Gastroesophageal sphincter (tissue), 4 donors: ENCODE measurements at regions not wholly inside any gene's neighbourhood (a gene's known extent, or its start where the extent isn't known, plus 50 kb on each side); places are given as distances from the start of the nearest gene placed in this dataset.
A peak's percentile ranks its signal among the peaks of the same experiment; 100 is the strongest.

Source experiments
- ATAC-seq: fragments of 150-250 bp; one replicate; pipeline ENCODE4 v1.9.1; 2016; ENCODE audit warnings: mild to moderate bottlenecking, moderate library complexity
- H3K27ac ChIP-seq, 4 donors: fragments of 200-600 bp; sonication (generic) in 3 of 4; 1 replicate in 3 of 4; 2 replicates in 1 of 4; pipeline ENCODE4 v1.5.1; 2016 to 2019
- H3K27me3 ChIP-seq: fragments of 200-600 bp; sonication (generic); one replicate; pipeline ENCODE4 v1.5.1; 2019
- H3K36me3 ChIP-seq, 2 donors: fragments of 200-600 bp; sonication (generic); one replicate each; pipeline ENCODE4 v1.5.1; 2019; ENCODE audit warnings: control low read depth in 1 of 2
- H3K4me1 ChIP-seq, 3 donors: fragments of 200-600 bp; sonication (generic); 1 replicate in 2 of 3; 2 replicates in 1 of 3; pipeline ENCODE4 v1.5.1; 2016 to 2019; ENCODE audit warnings: control low read depth in 2 of 3
- H3K4me3 ChIP-seq, 2 donors: fragments of 200-600 bp; sonication (generic); one replicate each; pipeline ENCODE4 v1.5.1; 2019; ENCODE audit warnings: mild to moderate bottlenecking in 1 of 2, moderate library complexity in 1 of 2
- H3K9me3 ChIP-seq, 3 donors: fragments of 200-600 bp; sonication (generic); one replicate each; pipeline ENCODE4 v1.5.1; 2017 to 2019; ENCODE audit warnings: control low read depth in 2 of 3
- EP300 ChIP-seq: sonication (generic); formaldehyde crosslinking; IDR thresholded peaks from one replicate; pipeline ENCODE4 v1.6.1; 2017; ENCODE audit warnings: antibody characterized with exemption, mild to moderate bottlenecking
- POLR2A ChIP-seq, 2 donors: fragments of 450-650 bp; IDR thresholded peaks; one replicate each; pipeline ENCODE4 v1.6.1; 2017; ENCODE audit warnings: antibody characterized with exemption in 2 of 2, mild to moderate bottlenecking in 2 of 2, moderate library complexity in 1 of 2
- POLR2AphosphoS5 ChIP-seq: sonication (generic); formaldehyde crosslinking; IDR thresholded peaks from one replicate; pipeline ENCODE4 v1.6.1; 2017; ENCODE audit warnings: antibody characterized with exemption
- WGBS, 2 donors: methylation state at CpG; one replicate each; pipeline ENCODE4 v1.1.5; 2018; ENCODE audit warnings: low coverage in 1 of 2; 5-methylcytosine and 5-hydroxymethylcytosine counted together
- TF ChIP-seq, protein P1 (sequence below), 4 experiments: fragments of 200-600 bp in 2 of 4; fragments of 450-650 bp in 2 of 4; sonication (generic) in 1 of 4; IDR thresholded peaks; one replicate each; pipeline ENCODE4 v1.5.1; 2017 to 2019; ENCODE audit warnings: antibody characterized with exemption in 4 of 4, mild to moderate bottlenecking in 2 of 4, moderate library complexity in 2 of 4

DNA sequence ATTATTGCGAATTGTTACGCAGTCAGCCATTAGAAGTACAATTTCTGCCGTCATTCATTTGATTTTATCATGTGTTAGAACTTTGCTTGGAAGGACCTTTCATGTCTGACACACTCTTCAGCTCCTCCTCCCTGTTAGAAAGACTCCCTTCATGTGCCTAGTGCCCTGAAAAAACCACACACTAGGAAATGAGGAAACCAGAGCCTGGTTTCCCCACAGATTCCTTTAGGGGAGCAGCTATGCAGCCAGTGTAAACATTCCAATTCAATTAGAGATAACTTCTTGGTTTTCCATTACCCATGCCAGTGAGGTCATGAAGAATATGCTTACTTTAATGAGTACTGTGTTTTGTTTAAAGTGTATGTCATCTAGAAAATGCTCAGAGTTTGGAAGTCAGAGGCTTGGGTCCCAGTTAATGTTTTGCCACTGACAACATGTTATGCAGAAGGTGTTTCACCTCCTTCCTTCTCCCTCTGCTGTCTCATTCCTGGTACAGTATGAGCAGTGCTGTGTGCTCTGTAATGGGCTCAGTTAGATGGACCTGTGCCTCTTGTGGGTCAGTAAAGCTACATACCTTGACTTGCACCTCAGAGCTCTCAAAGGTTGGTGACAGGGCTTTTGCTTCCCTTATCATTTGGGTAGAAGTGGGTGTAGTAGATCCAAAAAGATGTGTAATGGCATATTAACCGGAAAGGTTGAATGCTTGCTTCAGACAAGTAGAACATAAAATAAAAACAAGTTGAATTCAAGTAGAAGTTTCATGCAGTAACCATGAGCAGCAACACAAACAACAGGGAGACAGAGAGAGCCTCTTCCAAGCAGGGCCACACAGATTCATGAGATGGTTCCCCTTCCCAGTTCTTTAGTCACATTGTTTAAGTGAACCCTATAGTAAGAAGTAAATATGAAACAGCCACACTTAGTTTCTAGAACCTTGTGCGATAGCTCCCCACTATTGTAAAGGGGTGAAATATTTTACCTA, 52.6 kb upstream of the TNFAIP8 start:
- Histone ChIP-seq H3K9me3 (no peaks in the 10 kb centered on the region), H3K4me3 (no peak overlapping the region), H3K27me3 (no peaks in the 10 kb centered on the region), H3K27ac (peak overlapping the region in 3 of 4 donors; percentile 10 to 63 (median 53)), H3K4me1 (peaks cover 0 to 42% (median 14%) of the 10 kb centered on the region in 3 donors), H3K36me3 (no peaks in the 10 kb centered on the region)
- ATAC-seq, result peak; percentile 84
- no peak for TF ChIP-seq POLR2A (IDR thresholded peaks at IDR 0.05)
- peak; percentile 83 for TF ChIP-seq POLR2AphosphoS5
- peak; percentile 43 for TF ChIP-seq EP300
- TF ChIP-seq, protein P1, sequence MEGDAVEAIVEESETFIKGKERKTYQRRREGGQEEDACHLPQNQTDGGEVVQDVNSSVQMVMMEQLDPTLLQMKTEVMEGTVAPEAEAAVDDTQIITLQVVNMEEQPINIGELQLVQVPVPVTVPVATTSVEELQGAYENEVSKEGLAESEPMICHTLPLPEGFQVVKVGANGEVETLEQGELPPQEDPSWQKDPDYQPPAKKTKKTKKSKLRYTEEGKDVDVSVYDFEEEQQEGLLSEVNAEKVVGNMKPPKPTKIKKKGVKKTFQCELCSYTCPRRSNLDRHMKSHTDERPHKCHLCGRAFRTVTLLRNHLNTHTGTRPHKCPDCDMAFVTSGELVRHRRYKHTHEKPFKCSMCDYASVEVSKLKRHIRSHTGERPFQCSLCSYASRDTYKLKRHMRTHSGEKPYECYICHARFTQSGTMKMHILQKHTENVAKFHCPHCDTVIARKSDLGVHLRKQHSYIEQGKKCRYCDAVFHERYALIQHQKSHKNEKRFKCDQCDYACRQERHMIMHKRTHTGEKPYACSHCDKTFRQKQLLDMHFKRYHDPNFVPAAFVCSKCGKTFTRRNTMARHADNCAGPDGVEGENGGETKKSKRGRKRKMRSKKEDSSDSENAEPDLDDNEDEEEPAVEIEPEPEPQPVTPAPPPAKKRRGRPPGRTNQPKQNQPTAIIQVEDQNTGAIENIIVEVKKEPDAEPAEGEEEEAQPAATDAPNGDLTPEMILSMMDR (IDR thresholded peaks at IDR 0.05), result peak in 1 of 4 experiments; percentile 8
- WGBS, 2 donors, result 38 to 70% methylated on average over 5 of the region's 5 CpGs

DNA sequence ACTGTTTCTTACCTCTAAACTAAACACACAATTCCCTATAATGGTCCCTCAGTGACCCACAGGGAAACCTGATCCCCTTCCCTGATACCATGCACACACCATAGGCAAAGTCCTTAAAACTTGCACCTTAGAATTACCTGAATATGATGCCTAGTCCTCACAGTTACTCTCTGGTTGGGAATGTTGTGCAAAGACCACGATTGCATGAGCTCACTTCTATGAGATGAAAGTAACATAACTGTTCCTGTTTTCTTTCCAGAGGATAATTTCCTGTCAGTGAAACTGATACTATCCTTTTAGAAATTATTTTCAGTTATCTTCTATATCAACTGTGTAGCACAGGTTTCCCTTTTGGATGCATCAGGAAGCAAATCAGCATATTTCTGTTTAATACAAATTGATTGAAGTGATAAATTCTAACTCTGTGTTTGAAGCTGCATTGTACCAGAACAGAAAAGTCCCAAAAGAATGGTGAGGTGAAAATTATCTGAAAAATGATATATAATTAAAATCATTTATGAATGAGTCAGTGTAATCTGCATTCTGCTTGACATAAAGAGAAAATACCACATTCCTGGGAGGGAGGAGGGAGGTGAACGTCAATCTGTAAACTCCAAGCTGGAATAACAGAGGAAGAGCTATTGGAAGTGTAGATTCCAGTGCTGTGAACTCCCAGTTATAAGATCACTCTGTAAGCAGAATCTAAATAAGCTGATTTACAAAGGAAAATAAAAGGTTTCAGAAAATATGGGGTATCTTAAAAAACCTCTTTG, 51.2 kb upstream of the TNFAIP8 start:
- H3K4me3 ChIP-seq, result no peak overlapping the region
- TF ChIP-seq EP300, result no peak
- TF ChIP-seq POLR2A (IDR thresholded peaks at IDR 0.05), result no peak
- TF ChIP-seq, protein P1 (IDR thresholded peaks at IDR 0.05), result no peak
- no peak for TF ChIP-seq POLR2AphosphoS5
- no peaks in the 10 kb centered on the region for H3K36me3 ChIP-seq
- ATAC-seq, result no peak
- 51 to 54% methylated on average over 2 of the region's 2 CpGs for WGBS, 2 donors
- peak overlapping the region in 1 of 4 donors; percentile 53 for H3K27ac ChIP-seq
- H3K27me3 ChIP-seq, result no peaks in the 10 kb centered on the region
- peaks cover 0 to 49% (median 14%) of the 10 kb centered on the region in 3 donors for H3K4me1 ChIP-seq
- no peaks in the 10 kb centered on the region for H3K9me3 ChIP-seq
